Fibroblast of skin of scalp (primary cell): ENCODE measurements at regions not wholly inside any gene's neighbourhood (a gene's known extent, or its start where the extent isn't known, plus 50 kb on each side); places are given as distances from the start of the nearest gene placed in this dataset.

Experiments
- DNase-seq: peaks from one replicate; pipeline ENCODE4 v3.0.0-alpha.2; 2013

GRCh38 chr10:2703953-2704352 is 363.4 kb upstream of the PFKP start:
- DNase-seq: no peak

DNA sequence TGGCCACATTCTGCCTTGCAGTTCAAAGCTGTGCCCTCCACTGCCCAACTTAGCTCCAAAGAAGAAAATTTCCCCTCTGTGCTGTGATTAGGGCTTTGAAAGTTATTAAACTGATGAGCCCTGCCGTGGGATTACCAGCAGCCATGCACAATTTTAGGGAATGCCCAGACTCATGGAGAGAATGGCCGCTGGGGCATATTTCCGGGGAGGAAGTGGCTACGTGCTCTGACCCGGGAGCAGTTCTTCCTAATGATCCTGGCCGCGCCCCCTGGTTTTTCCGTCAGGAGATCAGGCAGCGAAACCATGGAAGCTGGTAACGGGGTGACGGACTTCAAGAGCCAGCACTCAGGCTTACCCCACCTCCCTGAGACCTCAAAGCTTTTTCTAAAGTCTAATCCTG is 365.5 kb upstream of the PFKP start:
- no peak for DNase-seq

DNA sequence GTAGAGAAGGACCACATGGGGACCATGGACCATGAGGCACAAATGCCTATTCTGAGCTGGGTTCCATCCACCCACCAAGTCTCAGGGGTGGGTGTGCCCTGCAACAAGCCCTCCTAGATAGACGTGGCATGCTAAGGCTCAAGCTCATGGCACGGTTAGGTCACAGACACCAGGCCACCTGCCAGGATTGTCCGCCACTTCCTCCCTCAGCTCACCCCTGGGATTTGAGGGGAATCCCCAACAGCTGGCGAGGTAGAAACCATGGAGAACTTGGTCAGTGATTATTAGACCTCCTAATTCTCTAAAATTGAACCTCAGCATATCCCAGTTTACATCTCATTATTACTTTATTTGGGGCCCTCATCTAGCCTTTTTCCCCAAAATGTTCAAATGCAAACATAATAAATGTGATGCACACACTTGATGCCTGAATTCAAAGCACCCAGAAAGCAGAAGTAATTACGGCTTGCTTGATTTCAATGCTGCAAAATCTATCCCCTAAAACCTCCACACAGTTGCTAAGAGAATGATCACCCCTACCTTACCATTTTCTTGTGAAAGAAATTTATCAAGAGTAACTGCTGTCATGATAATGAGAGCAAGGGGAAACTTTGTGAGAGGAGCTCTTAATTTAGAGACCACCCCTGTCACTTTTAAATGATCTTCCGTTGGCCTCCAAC is 366.6 kb upstream of the PFKP start:
- DNase-seq: no peak

- DNase-seq: no peak
These were observed 378.4 kb upstream of the PFKP start for GRCh38 chr10:2688958-2689357.

GRCh38 chr10:2686691-2687090 is 380.7 kb upstream of the PFKP start:
- no peak for DNase-seq

DNA sequence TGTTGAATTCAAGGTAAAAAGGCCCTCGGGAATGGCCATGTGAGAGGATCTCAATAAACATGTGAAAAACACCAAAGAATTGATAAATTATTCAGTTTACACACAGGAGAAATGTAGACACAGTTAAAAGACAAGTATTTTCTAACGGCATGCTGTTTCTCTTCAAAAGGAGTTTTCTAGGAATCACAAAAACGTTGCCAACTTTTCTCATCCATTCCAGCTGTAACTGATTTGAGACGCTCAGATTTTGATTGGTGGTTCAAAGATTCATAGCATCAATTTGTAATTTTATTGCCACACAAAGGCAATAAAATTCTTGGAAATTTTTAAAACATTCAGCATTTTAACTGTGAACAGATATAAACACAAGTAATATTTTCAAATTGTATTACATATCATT is 384.9 kb upstream of the PFKP start:
- DNase-seq: no peak

GRCh38 chr10:2681891-2682290 is 385.5 kb upstream of the PFKP start:
- no peak for DNase-seq

GRCh38 chr10:2680821-2681220 is 386.5 kb upstream of the PFKP start:
- DNase-seq: no peak

DNA sequence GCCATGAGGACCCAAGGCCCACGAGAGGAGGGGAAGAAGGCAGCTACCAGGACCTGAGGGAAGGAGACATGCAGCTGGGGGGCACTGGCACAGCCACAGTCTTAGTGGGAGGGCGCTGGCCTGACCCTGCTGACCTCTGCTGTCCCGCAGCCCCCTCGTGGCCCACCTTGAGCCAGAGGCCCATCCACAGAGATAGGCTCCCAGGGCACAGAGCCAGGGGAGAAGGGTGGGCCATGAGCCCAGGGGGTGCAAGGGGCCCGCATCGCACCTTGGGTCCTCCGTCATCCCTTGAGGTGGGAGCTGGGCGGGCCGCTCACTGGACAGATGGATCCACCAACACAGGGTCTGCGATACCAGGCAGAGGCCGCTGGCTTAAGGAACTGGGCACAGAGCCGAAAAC is 387.7 kb upstream of the PFKP start:
- DNase-seq: no peak

- DNase-seq: no peak
These were observed 390.9 kb upstream of the PFKP start for GRCh38 chr10:2676455-2676854.

GRCh38 chr10:2674451-2674850 is 392.9 kb upstream of the PFKP start:
- no peak for DNase-seq

- no peak for DNase-seq
These were observed 396.5 kb upstream of the PFKP start for GRCh38 chr10:2670864-2671263.

DNA sequence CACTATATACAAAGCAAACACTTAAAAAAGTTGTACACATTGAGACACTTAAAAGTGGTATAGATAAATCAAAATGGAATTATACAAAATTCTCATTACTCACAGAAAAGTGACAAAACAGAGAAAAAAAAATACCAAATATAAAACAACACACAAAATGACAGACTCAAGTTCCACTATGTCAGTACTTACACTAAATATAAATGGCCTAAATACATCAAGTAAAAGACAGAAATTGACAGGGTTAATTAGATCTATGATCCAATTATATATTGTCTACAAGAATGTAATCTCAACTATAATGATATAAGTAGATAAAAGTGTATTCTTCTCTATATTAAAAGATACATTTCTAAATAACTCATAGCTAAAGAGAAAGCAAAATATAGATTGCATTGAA is 401.6 kb upstream of the PFKP start:
- DNase-seq: no peak

- no peak for DNase-seq
These were observed 407.1 kb upstream of the PFKP start for GRCh38 chr10:2660276-2660675.

- DNase-seq: no peak
These were observed 407.6 kb upstream of the PFKP start for GRCh38 chr10:2659660-2660209.

DNA sequence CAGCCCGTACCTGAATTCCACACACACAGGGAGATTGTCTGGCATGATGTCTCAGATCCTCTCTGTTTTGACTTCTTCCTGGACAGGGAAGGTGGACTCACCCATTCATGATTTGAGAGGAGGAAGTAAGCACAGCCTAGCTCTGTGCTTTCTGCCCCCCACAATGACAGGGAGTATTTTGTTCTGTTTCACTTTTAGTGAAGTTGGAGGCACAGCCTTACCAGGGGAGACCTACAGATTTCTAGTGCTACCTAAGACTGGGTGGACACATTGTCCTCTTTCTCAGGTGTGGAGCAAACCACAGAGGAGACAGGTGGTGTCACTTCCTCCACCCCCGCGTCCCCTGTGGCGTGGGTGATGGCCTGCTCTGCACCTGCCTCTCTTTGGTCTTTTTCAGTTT is 408.6 kb upstream of the PFKP start:
- no peak for DNase-seq

- no peak for DNase-seq
These were observed 417.0 kb upstream of the PFKP start for GRCh38 chr10:2650328-2650727.

GRCh38 chr10:2641028-2641427 is 426.3 kb upstream of the PFKP start:
- no peak for DNase-seq

- no peak for DNase-seq
These were observed 433.7 kb upstream of the PFKP start for GRCh38 chr10:2633630-2634029.

DNA sequence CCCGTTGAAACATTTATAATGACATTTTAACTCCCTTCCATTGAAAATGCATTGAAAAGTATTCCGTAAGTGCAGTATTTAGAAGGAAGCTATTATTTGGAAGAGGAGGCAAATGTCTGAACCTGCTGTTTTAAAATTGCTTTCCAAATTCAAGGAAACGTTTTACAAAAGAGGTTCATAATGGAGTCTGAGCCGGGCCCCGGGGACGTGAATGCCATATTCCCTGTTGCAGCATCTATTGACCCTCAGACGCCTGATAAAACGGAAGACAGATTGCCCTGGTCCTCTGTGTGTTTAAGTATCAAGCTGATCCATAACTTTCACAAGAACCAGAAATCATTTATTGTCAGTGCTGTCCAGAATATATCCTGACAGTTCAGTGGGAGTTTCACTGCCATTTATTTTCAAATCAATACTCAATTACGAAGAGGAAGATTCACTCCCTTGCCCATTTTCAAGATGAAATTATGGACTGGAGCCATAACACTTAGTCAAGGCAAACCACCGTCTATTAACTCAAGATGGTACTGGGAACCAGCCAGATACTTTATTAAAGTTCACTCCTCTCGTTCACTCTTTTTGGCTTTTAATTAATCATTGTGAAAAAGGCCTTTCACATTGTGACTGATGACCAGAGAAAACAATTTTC is 435.7 kb upstream of the PFKP start:
- no peak for DNase-seq

DNA sequence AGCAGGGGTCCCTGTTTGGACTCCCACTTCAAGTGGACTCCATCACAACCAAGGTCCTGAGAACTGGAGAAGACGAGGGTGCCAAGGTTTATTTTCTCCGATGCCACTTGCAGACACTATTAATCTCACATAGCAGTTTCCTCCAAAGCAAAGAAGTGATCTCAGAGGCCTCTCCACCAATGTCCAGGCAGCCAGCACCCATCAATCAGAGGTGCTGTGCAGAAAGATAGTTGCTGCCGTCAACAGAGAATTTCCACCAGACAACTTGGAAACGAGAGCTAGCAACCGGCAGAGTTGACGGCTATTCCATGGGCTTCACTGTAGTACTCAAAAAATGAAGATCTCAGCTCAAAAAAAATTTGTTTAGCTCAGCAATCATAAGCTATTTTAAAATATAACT is 438.6 kb upstream of the PFKP start:
- DNase-seq: no peak

DNA sequence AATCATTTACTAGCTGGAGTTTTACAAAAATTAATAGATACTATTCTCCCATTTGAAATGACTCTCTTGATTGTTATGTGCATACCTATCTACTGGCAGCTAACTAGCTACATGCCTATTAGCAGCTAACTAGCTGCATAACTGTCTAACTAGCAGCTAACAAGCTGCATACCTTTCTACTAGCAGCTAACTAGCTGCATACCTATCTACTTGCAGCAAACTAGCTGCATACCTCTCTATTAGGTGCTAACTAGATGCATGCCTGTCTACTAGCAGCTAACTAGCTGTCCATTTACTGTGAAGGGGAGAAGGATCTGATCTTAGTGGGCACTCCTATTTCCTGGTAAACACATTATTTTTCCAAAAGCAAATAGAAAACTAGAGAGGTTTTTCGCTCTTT is 439.4 kb upstream of the PFKP start:
- DNase-seq: no peak

- DNase-seq: no peak
These were observed 442.3 kb upstream of the PFKP start for GRCh38 chr10:2625094-2625493.

DNA sequence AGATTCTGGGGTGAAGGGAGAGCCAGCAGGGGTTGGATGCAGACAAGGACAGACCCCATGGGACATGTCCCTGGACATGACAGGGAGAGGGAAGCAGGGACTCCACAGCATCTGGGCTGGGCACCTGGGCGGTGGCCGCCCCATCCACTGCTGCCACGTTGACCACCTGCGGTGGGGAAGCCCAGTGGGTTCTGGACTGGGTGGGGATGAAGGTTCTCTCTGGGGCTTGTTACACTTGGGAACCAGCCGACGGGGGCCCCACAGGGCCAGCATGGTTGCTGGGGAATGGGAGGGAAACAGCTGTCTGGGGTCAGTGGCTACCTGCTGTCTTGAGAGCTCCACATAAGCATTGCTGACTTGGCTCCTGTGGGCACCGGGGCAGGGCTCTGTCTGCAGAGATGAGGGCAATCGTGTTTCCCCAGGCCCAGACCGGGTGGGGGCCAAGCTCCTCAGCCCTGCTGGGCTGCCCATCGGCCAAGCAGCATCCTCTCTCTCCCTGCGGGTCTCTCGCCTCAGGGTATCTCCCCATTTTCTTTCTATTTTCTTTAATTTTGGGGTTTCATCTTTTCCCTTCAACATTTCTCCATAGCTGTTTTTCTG is 443.6 kb upstream of the PFKP start:
- DNase-seq: no peak
